Loucy (cell line): ENCODE measurements at regions not wholly inside any gene's neighbourhood (a gene's known extent, or its start where the extent isn't known, plus 50 kb on each side); places are given as distances from the start of the nearest gene placed in this dataset.

Source experiments
- H2AFZ ChIP-seq: fragments of 200-600 bp; sonication (generic); 2 replicates; pipeline ENCODE4 v1.6.0; 2016; ENCODE audit warnings: antibody characterized with exemption, mild to moderate bottlenecking, low read length, moderate library complexity
- H3F3A ChIP-seq: fragments of 200-600 bp; 2 replicates; pipeline ENCODE4 v1.6.0; 2016; ENCODE audit warnings: antibody characterized with exemption, low read depth, mild to moderate bottlenecking
- H3K27me3 ChIP-seq: fragments of 200-600 bp; sonication (generic); 2 replicates; pipeline ENCODE4 v1.6.1; 2014; ENCODE audit warnings: low read length, mild to moderate bottlenecking; ENCODE audit not compliant: insufficient read depth, poor library complexity, severe bottlenecking
- H3K36me3 ChIP-seq: fragments of 200-600 bp; sonication (generic); 2 replicates; pipeline ENCODE4 v1.6.1; 2016; ENCODE audit warnings: low read length; ENCODE audit not compliant: insufficient read depth
- H3K4me1 ChIP-seq: fragments of 200-600 bp; sonication (generic); 2 replicates; pipeline ENCODE4 v1.5.1; 2014; ENCODE audit warnings: low read length, mild to moderate bottlenecking; ENCODE audit not compliant: insufficient read depth, poor library complexity, severe bottlenecking
- H3K4me2 ChIP-seq: fragments of 200-600 bp; sonication (generic); 2 replicates; pipeline ENCODE4 v1.6.0; 2014; ENCODE audit warnings: antibody characterized with exemption, low read length, low read depth, mild to moderate bottlenecking; ENCODE audit not compliant: poor library complexity, severe bottlenecking
- H3K4me3 ChIP-seq: fragments of 200-600 bp; sonication (generic); 2 replicates; pipeline ENCODE4 v1.5.1; 2014; ENCODE audit warnings: low read length, mild to moderate bottlenecking, mixed read lengths; ENCODE audit not compliant: poor library complexity, severe bottlenecking
- H3K79me2 ChIP-seq: fragments of 200-600 bp; sonication (generic); 2 replicates; pipeline ENCODE4 v1.6.1; 2014; ENCODE audit warnings: low read length; ENCODE audit not compliant: insufficient read depth
- H3K9ac ChIP-seq: fragments of 200-600 bp; sonication (generic); 2 replicates; pipeline ENCODE4 v1.6.0; 2014; ENCODE audit warnings: mild to moderate bottlenecking, low read depth, low read length, moderate library complexity; ENCODE audit not compliant: poor library complexity, severe bottlenecking
- H3K9me2 ChIP-seq: fragments of 200-600 bp; sonication (generic); replicated peaks from 2 replicates; pipeline ENCODE4 v1.6.1; 2016; ENCODE audit warnings: low read depth, low read length, mixed read lengths
- H3K9me3 ChIP-seq: fragments of 200-600 bp; sonication (generic); 2 replicates; pipeline ENCODE4 v1.6.1; 2014; ENCODE audit warnings: mild to moderate bottlenecking, antibody characterized with exemption, low read length, low read depth; ENCODE audit not compliant: insufficient read depth
- H4K20me1 ChIP-seq: fragments of 200-600 bp; sonication (generic); 2 replicates; pipeline ENCODE4 v1.6.0; 2014; ENCODE audit warnings: antibody characterized with exemption, low read length, mild to moderate bottlenecking; ENCODE audit not compliant: insufficient read depth, poor library complexity, severe bottlenecking
- CTCF ChIP-seq: fragments of 200-600 bp; sonication (generic); conservative IDR thresholded peaks from 2 replicates; pipeline ENCODE4 v1.5.1; 2014; ENCODE audit warnings: mild to moderate bottlenecking, antibody characterized with exemption, low read length
- EZH2phosphoT487 ChIP-seq: fragments of 200-600 bp; IDR thresholded peaks from 2 replicates; pipeline ENCODE4 v1.6.1; 2018; ENCODE audit warnings: antibody characterized with exemption, mild to moderate bottlenecking, moderate library complexity, borderline replicate concordance

- Histone ChIP-seq H3K9ac (no peak overlapping the region), H2AFZ (no peak overlapping the region), H3K9me2 (no peaks in the 10 kb centered on the region), H3K36me3 (no peaks in the 10 kb centered on the region), H3K79me2 (no peaks in the 10 kb centered on the region), H3K4me1 (no peaks in the 10 kb centered on the region), H3K4me3 (no peak overlapping the region), H3K4me2 (no peak overlapping the region), H4K20me1 (no peaks in the 10 kb centered on the region), H3F3A (no peaks in the 10 kb centered on the region), H3K9me3 (no peaks in the 10 kb centered on the region), H3K27me3 (no peaks in the 10 kb centered on the region)
- TF ChIP-seq EZH2phosphoT487 (no peak), CTCF (no peak)
These were observed 109.6 kb upstream of the ABI3BP start for GRCh38 chr3:101102678-101103296.

DNA sequence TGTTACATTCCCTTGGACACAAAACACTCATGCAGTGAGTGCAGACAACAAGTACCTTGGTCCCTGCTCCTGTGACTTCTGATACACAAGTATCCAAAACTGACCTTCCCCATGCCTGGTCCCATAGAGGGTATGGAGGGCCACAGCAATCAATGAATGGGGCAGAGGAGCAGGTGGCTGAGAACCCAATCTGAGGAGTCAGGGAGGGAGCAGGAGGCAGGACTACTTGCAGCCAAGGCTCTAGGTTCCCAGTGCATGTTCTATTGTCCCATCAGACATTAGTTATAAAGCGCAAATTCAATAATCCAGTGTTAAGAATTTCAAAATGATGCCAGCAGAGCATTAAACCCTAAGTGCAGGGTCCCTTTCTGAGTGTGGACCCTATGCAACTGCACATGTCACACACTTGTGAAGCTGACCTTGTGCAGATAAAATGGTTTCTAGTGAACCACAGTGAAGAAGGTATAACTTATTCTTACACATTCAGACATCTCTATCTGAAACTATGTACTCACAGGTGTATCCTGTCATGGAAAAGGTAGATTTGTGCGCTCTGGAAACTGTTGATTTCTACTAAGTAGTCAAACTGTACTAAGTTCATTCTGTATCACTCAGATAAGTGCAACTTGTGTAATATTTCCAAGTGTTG, 107.3 kb upstream of the ABI3BP start:
- no peaks in the 10 kb centered on the region for H3K9me3 ChIP-seq
- no peaks in the 10 kb centered on the region for H3F3A ChIP-seq
- H3K9me2 ChIP-seq = no peaks in the 10 kb centered on the region
- no peaks in the 10 kb centered on the region for H4K20me1 ChIP-seq
- peaks cover 13% of the 10 kb centered on the region for H3K4me1 ChIP-seq
- no peak overlapping the region for H2AFZ ChIP-seq
- H3K27me3 ChIP-seq = no peaks in the 10 kb centered on the region
- no peaks in the 10 kb centered on the region for H3K36me3 ChIP-seq
- H3K9ac ChIP-seq = no peak overlapping the region
- no peak for TF ChIP-seq CTCF
- no peak for TF ChIP-seq EZH2phosphoT487
- no peak overlapping the region for H3K4me2 ChIP-seq
- no peaks in the 10 kb centered on the region for H3K79me2 ChIP-seq
- no peak overlapping the region for H3K4me3 ChIP-seq

GRCh38 chr3:101099791-101100190, 106.6 kb upstream of the ABI3BP start:
- Histone ChIP-seq H2AFZ (no peak overlapping the region), H4K20me1 (no peaks in the 10 kb centered on the region), H3K27me3 (no peaks in the 10 kb centered on the region), H3F3A (no peaks in the 10 kb centered on the region; the same call in 1 of the 2 replicates), H3K9me2 (no peaks in the 10 kb centered on the region), H3K4me3 (no peak overlapping the region), H3K9me3 (no peaks in the 10 kb centered on the region), H3K9ac (no peak overlapping the region), H3K4me1 (peaks cover 20% of the 10 kb centered on the region), H3K4me2 (no peak overlapping the region), H3K36me3 (no peaks in the 10 kb centered on the region), H3K79me2 (no peaks in the 10 kb centered on the region)
- TF ChIP-seq EZH2phosphoT487 (no peak), CTCF (no peak)
